KMS-11 (cell line): ENCODE measurements at regions not wholly inside any gene's neighbourhood (a gene's known extent, or its start where the extent isn't known, plus 50 kb on each side); places are given as distances from the start of the nearest gene placed in this dataset.
A peak's percentile ranks its signal among the peaks of the same experiment; 100 is the strongest.

Experiments
- H2AFZ ChIP-seq: fragments of 200-600 bp; sonication (generic); 2 replicates; pipeline ENCODE4 v1.6.1; 2016; ENCODE audit warnings: antibody characterized with exemption, mixed run types, low read depth
- H3K27ac ChIP-seq: fragments of 200-600 bp; sonication (generic); 2 replicates; pipeline ENCODE4 v1.6.1; 2016; ENCODE audit warnings: mild to moderate bottlenecking, mixed run types
- H3K27me3 ChIP-seq: fragments of 200-600 bp; sonication (generic); 2 replicates; pipeline ENCODE4 v1.6.1; 2017; ENCODE audit warnings: mild to moderate bottlenecking, low read depth, mixed run types, moderate library complexity; ENCODE audit not compliant: insufficient read depth
- H3K36me3 ChIP-seq: fragments of 200-600 bp; sonication (generic); 2 replicates; pipeline ENCODE4 v1.6.1; 2017; ENCODE audit warnings: mild to moderate bottlenecking, mixed run types; ENCODE audit not compliant: insufficient read depth
- H3K4me1 ChIP-seq: fragments of 200-600 bp; sonication (generic); 2 replicates; pipeline ENCODE4 v1.6.1; 2016; ENCODE audit warnings: mild to moderate bottlenecking, low read depth, mixed run types; ENCODE audit not compliant: poor library complexity, severe bottlenecking
- H3K4me2 ChIP-seq: fragments of 200-600 bp; sonication (generic); 2 replicates; pipeline ENCODE4 v1.7.0; 2016; ENCODE audit warnings: mild to moderate bottlenecking, mixed run types
- H3K4me3 ChIP-seq: fragments of 200-600 bp; sonication (generic); IDR thresholded peaks from 2 replicates; pipeline ENCODE4 v1.6.1; 2017; ENCODE audit warnings: low read depth, low read length, mixed read lengths; ENCODE audit not compliant: insufficient read depth
- H3K79me2 ChIP-seq: fragments of 200-600 bp; sonication (generic); 2 replicates; pipeline ENCODE4 v1.6.1; 2016; ENCODE audit warnings: low read depth, mixed run types; ENCODE audit not compliant: insufficient read depth
- H3K9ac ChIP-seq: fragments of 200-600 bp; sonication (generic); 2 replicates; pipeline ENCODE4 v1.6.1; 2016; ENCODE audit warnings: mild to moderate bottlenecking, mixed run types
- H4K20me1 ChIP-seq: fragments of 200-600 bp; sonication (generic); 2 replicates; pipeline ENCODE4 v1.6.1; 2016; ENCODE audit warnings: mild to moderate bottlenecking, mixed run types; ENCODE audit not compliant: insufficient read depth
- CTCF ChIP-seq: fragments of 200-600 bp; sonication (generic); conservative IDR thresholded peaks from 2 replicates; pipeline ENCODE4 v1.6.1; 2017; ENCODE audit warnings: low read depth, mild to moderate bottlenecking, antibody characterized with exemption, low read length, moderate library complexity, mixed read lengths

GRCh38 chr7:125467996-125468854 is 538.6 kb upstream of the POT1 start:
- Histone ChIP-seq H3K36me3 (no peaks in the 10 kb centered on the region), H3K4me1 (peaks cover 20% of the 10 kb centered on the region), H3K4me2 (no peak overlapping the region), H2AFZ (no peak overlapping the region), H3K27ac (no peak overlapping the region), H3K27me3 (no peaks in the 10 kb centered on the region), H3K79me2 (no peaks in the 10 kb centered on the region), H3K4me3 (no peak overlapping the region), H3K9ac (no peak overlapping the region), H4K20me1 (no peaks in the 10 kb centered on the region)
- no peak for TF ChIP-seq CTCF

- Histone ChIP-seq H3K4me1 (peaks cover 20% of the 10 kb centered on the region), H3K79me2 (no peaks in the 10 kb centered on the region), H3K27me3 (no peaks in the 10 kb centered on the region), H3K27ac (peak overlapping the region; percentile 30; the same call in 1 of the 2 replicates), H4K20me1 (no peaks in the 10 kb centered on the region), H3K36me3 (no peaks in the 10 kb centered on the region), H2AFZ (peak overlapping the region; percentile 10; the same call in 1 of the 2 replicates), H3K9ac (no peak overlapping the region), H3K4me2 (peak overlapping the region; percentile 31), H3K4me3 (no peak overlapping the region)
- no peak for TF ChIP-seq CTCF
Observed at GRCh38 chr7:125465527-125465926, 535.9 kb upstream of the POT1 start.

GRCh38 chr7:125462615-125463014 is 533.0 kb upstream of the POT1 start:
- TF ChIP-seq CTCF: no peak
- H3K36me3 ChIP-seq: no peaks in the 10 kb centered on the region

GRCh38 chr7:125459038-125459437 is 529.4 kb upstream of the POT1 start:
- no peaks in the 10 kb centered on the region for H3K36me3 ChIP-seq
- no peaks in the 10 kb centered on the region for H3K27me3 ChIP-seq
- H2AFZ ChIP-seq: no peak overlapping the region
- H3K4me3 ChIP-seq: no peak overlapping the region
- no peak overlapping the region for H3K27ac ChIP-seq
- no peak for TF ChIP-seq CTCF
- H4K20me1 ChIP-seq: no peaks in the 10 kb centered on the region
- no peak overlapping the region for H3K4me2 ChIP-seq
- no peaks in the 10 kb centered on the region for H3K4me1 ChIP-seq
- H3K9ac ChIP-seq: no peak overlapping the region
- H3K79me2 ChIP-seq: no peaks in the 10 kb centered on the region

More at GRCh38 chr7:125462615-125463014, 533.0 kb upstream of the POT1 start:
- Histone ChIP-seq H3K9ac (no peak overlapping the region), H3K4me2 (no peak overlapping the region), H3K79me2 (no peaks in the 10 kb centered on the region), H3K4me1 (peaks cover 20% of the 10 kb centered on the region), H4K20me1 (no peaks in the 10 kb centered on the region), H3K27ac (no peak overlapping the region), H3K4me3 (no peak overlapping the region), H2AFZ (no peak overlapping the region), H3K27me3 (no peaks in the 10 kb centered on the region)
